COLO829 (cell line): ENCODE measurements at regions not wholly inside any gene's neighbourhood (a gene's known extent, or its start where the extent isn't known, plus 50 kb on each side); places are given as distances from the start of the nearest gene placed in this dataset.

Experiments
- DNase-seq: peaks from one replicate; pipeline ENCODE4 v3.0.0; 2012; ENCODE audit warnings: low spot score

- DNase-seq: no peak
These were observed 205.4 kb upstream of the BMP2 start for GRCh38 chr20:6562111-6562510.

DNA sequence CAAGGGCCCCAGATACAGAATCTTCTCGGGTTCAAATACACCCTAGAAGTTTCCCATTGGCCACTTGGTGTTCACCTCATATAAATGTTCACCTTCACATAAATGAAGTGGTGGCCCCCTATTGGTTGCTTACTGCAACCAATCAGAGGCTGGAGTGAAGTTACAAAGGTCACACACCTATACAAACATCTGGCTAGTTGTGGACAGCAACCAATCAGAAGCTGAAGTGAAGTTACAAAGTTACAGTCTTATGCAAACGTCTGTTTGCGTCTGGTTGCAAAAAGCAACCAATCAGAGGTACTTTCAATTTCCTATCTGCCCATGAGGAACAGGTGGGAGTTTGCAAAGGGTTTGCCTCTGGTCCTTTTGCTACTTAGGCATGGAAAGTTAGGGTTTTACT is 206.5 kb upstream of the BMP2 start:
- no peak for DNase-seq

GRCh38 chr20:6559791-6560190 is 207.7 kb upstream of the BMP2 start:
- no peak for DNase-seq

GRCh38 chr20:6558341-6558740 is 209.1 kb upstream of the BMP2 start:
- no peak for DNase-seq

DNA sequence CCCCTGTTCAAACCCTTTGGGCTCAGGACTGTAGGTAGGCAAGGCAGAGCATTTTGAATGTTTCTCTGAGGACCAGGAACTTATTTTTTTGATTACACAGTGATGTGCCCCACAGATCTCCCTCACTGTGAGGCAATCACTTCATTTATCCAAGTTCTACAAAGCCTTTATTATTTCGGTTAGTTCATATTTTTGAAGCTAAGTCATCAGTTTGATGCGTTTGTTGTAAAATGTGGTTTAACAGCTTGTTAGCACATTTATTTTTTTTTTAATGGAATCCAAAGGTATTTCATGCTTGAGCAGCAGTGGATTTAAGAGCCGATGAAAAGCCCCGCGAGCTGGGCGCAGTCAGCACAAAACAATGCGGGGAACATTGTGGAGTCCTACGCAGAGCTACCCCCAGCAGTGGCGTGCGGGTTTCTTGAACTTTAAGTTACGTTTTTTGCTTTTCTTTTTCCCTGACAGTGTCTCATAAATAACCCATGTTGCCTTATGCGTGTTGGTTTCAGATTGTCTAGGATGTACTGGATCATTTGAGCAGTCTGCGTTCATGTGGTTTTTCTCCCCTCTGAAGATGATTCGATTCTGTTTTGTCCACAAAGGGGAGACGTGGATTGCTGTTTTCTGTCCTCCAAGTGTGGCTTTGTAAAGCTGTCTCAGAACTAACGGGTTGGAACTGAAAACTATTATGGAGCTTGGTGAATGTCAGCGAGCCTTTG is 233.6 kb upstream of the BMP2 start:
- DNase-seq: peak; percentile 90

- no peak for DNase-seq
These were observed 234.1 kb upstream of the BMP2 start for GRCh38 chr20:6533351-6533750.

DNA sequence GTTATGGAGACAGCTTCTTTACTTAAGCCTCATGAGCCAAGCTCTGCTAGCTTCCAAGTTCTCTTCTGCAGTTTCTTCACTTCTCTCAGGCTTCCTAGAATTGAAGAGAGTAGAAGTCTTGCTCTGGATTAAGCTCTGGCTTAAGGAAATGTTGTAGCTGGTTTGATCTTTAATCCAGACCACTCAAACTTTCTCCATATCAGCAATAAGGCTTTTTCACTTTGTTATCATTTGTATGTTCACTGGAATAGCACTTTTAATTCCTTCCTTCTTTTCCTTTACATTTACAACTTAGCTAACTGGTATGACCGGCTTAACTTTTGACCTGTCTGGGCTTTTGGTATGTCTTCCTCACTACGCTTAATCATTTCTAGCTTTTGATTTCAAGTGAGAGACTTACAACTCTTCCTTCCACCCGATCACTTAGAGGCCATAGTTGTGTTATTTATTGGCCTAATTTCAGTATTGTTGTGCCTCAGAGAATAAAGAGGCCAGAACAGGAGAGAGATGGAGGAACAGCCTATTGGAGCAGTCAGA is 236.6 kb upstream of the BMP2 start:
- DNase-seq: no peak

- DNase-seq: no peak
These were observed 237.2 kb upstream of the BMP2 start for GRCh38 chr20:6530254-6530653.

GRCh38 chr20:6525447-6526303 is 241.8 kb upstream of the BMP2 start:
- no peak for DNase-seq

GRCh38 chr20:6524305-6524704 is 243.2 kb upstream of the BMP2 start:
- DNase-seq: no peak

- peak; percentile 82 for DNase-seq
These were observed 247.9 kb upstream of the BMP2 start for GRCh38 chr20:6519556-6519955.

DNA sequence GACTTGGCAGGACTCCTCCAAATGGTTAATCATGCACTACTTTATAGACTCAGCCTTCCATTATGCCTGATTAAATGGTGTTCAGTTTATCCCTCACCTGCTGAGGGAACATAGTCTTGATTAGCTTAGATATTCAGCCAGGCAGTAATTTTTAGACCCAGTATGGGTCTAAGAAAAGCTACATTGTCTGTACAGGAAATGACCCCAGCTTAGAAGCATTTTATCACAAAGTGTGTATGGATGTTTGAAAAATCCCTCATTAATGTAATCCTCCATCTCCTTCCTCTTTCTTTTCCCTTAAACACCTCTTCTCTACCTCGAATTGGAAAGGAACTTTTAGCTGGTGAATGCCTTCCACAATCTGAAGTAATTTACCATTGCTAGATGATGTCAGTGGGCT is 252.2 kb upstream of the BMP2 start:
- DNase-seq: no peak

DNA sequence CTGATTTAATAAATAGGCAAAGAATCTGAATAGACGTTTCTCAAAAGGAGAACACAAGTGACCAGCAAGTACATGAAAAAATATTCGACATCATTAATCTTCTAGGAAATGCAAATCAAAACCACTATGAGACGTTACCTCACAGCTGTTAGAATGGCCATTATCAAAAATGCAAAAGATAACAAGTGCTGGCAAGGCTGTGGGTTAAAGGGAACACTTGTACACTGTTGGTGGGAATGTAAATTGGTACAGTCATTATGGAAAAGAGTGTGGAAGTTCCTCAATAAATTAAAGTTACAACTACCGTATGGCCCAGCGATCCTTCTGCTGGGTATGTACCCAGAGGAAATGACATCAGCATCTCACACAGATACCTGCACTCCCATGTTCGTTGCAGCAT is 253.9 kb upstream of the BMP2 start:
- no peak for DNase-seq

- DNase-seq: no peak
These were observed 258.1 kb upstream of the BMP2 start for GRCh38 chr20:6509374-6509773.

DNA sequence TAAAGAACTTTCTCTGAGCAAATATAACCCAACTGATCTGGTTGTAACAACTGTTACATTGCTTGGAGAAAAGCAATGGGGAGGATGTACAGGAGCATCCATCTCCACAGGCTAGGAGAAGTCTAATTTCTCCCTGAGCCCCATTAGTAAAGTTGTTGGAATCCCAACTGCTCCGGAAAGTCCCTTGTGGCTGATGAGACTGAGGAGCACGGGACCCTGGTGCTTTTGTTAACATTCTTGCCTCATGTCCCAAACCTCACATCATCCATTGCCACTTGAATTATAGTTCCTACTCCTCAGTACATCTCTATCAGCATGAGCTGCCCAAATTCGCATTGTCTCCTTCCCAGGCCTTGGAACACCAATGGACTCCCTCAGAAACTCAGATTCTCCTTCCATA is 260.6 kb upstream of the BMP2 start:
- no peak for DNase-seq

- DNase-seq: no peak
These were observed 262.7 kb upstream of the BMP2 start for GRCh38 chr20:6504826-6505225.

DNA sequence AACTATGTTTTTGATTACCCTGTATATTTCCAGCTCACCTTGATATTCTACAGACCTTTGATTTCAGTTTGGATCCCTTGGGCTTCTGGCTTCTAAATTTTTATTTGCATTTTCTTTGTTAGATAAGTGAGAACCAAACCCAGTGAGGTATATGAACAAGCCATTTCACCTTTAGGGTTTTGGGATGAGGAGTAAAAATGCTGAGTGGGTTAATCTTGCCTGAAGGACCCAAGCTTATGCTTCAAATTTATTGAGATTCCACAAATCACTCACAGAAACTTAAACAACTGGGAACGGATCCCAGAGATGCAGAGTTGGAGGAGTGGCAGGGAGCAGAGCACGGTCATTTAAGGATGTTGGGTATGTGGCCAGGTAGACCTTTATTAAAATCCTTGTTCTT is 263.3 kb upstream of the BMP2 start:
- DNase-seq: no peak

- no peak for DNase-seq
These were observed 264.5 kb upstream of the BMP2 start for GRCh38 chr20:6502999-6503398.

- DNase-seq: no peak
These were observed 265.3 kb upstream of the BMP2 start for GRCh38 chr20:6502219-6502618.

DNA sequence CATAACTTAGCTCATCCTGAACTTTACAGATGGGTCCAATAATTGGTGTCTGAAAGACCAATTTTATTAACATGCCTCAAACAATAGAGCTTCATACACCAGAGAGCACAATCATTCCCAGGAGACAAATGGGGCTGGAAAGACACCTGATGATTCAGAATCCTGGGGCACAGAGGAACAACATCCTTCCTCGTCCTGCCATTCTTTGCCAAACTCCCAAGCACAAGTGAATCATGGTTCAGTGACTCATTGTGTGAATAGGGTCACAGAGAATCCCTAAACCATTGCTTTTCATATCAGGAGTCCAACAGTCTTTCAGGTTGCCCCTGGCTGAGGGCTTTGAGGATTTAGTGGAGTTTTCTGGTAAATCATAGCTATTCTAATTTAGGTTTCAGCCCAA is 266.4 kb upstream of the BMP2 start:
- peak; percentile 89 for DNase-seq

DNA sequence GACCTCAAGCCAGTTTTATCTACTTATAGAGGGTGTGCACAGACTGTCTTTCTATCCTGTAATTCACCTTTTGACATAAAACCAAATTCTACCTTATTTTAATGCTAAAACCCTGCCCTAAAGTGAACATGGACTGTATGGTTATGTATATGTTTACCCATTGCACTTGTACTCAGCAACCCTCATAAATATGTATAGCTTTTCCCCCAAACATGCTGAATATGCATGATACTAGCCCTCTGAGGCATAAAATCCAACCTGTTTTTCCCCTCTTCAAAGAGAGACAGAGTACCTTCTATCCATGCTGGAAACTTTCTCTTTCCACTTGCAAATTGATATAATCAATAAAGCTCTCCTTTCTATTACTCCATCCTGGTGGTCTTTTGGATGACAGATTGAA is 267.9 kb upstream of the BMP2 start:
- no peak for DNase-seq

DNA sequence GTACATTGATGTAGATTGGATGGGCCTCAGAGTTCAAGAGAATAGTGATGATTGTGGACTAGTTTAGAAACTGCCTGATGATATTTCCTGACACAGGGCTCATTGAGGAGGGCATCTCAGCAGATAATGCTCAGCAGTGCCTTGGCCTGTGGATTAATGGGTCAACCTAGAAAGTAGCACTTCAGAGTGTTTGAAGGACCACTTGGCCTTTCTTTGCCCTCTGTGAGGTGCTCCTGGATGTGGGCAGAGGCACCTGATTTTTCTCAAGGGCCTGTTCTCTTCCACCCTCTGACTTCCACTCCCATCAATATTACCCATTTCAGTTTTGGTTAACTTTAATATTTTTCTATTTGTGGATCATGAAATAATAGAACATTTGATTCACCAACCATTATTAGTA is 270.6 kb upstream of the BMP2 start:
- no peak for DNase-seq

GRCh38 chr20:6495907-6496306 is 271.6 kb upstream of the BMP2 start:
- DNase-seq: no peak
